Natural killer cell treated with Interleukin-12 subunit alpha and Interleukin-12 subunit beta and Interleukin-15 and Interleukin-18, amount 100 ng/mL, for 72 hours (primary cell): ENCODE measurements at regions not wholly inside any gene's neighbourhood (a gene's known extent, or its start where the extent isn't known, plus 50 kb on each side); places are given as distances from the start of the nearest gene placed in this dataset.

Experiments
- ATAC-seq, 2 donors: fragments of 150-1000 bp; cut with Tn5 transposase in 1 of 2; sonication (Bioruptor Pico), chemical (Tn5 transposase) in 1 of 2; 2 replicates each; pipeline ENCODE4 v1.10.0; 2021
- DNase-seq: peaks from one replicate; pipeline ENCODE4 v3.0.0; 2022; ENCODE audit warnings: low spot score
- H3K27ac Mint-ChIP-seq, 2 donors: 1 replicate in 1 of 2; 2 replicates in 1 of 2; pipeline ENCODE4 v1.8.0; 2022; ENCODE audit warnings: mixed read lengths in 2 of 2, mild to moderate bottlenecking in 1 of 2, moderate library complexity in 1 of 2
- H3K27me3 Mint-ChIP-seq, 2 donors: 1 replicate in 1 of 2; 2 replicates in 1 of 2; pipeline ENCODE4 v1.8.0; 2022; ENCODE audit warnings: mixed read lengths in 2 of 2
- H3K36me3 Mint-ChIP-seq: one replicate; pipeline ENCODE4 v1.8.0; 2022; ENCODE audit warnings: mixed read lengths
- H3K4me1 Mint-ChIP-seq, 2 donors: 1 replicate in 1 of 2; 2 replicates in 1 of 2; pipeline ENCODE4 v1.8.0; 2022; ENCODE audit warnings: low read depth in 2 of 2, mixed read lengths in 2 of 2, mild to moderate bottlenecking in 1 of 2
- H3K4me3 Mint-ChIP-seq: one replicate; pipeline ENCODE4 v1.8.0; 2022; ENCODE audit warnings: mixed read lengths
- H3K9me3 Mint-ChIP-seq: 2 replicates; pipeline ENCODE4 v1.8.0; 2022; ENCODE audit warnings: mixed read lengths

GRCh38 chr12:92302041-92302829, 156.6 kb upstream of the BTG1 start:
- ATAC-seq, result no peak

GRCh38 chr12:92301356-92301755, 155.7 kb upstream of the BTG1 start:
- no peak for ATAC-seq
- Mint-ChIP-seq H3K9me3 (no peaks in the 10 kb centered on the region), H3K4me3 (no peak overlapping the region), H3K36me3 (no peaks in the 10 kb centered on the region), H3K4me1 (peaks cover 0 to 5% of the 10 kb centered on the region in 2 donors), H3K27me3 (no peaks in the 10 kb centered on the region), H3K27ac (no peak overlapping the region)
- DNase-seq, result no peak

More at GRCh38 chr12:92302041-92302829, 156.6 kb upstream of the BTG1 start:
- Mint-ChIP-seq H3K27ac (no peak overlapping the region), H3K4me3 (no peak overlapping the region), H3K27me3 (no peaks in the 10 kb centered on the region), H3K36me3 (no peaks in the 10 kb centered on the region), H3K9me3 (peaks cover 3% of the 10 kb centered on the region), H3K4me1 (peaks cover 0 to 8% of the 10 kb centered on the region in 2 donors)
- no peak for DNase-seq

- no peaks in the 10 kb centered on the region for H3K9me3 Mint-ChIP-seq
Observed at GRCh38 chr12:92300777-92301176, 155.1 kb upstream of the BTG1 start.

GRCh38 chr12:92299744-92300143, 154.1 kb upstream of the BTG1 start:
- Mint-ChIP-seq H3K4me1 (peaks cover 0 to 5% of the 10 kb centered on the region in 2 donors), H3K27ac (no peak overlapping the region), H3K4me3 (no peak overlapping the region), H3K9me3 (no peaks in the 10 kb centered on the region), H3K27me3 (peaks cover 0 to 2% of the 10 kb centered on the region in 2 donors), H3K36me3 (no peaks in the 10 kb centered on the region)
- DNase-seq (no peak), ATAC-seq (no peak)

More at GRCh38 chr12:92300777-92301176, 155.1 kb upstream of the BTG1 start:
- Mint-ChIP-seq H3K36me3 (no peaks in the 10 kb centered on the region), H3K27me3 (no peaks in the 10 kb centered on the region), H3K27ac (no peak overlapping the region), H3K4me1 (peaks cover 0 to 5% of the 10 kb centered on the region in 2 donors), H3K4me3 (no peak overlapping the region)
- DNase-seq, result no peak
- no peak for ATAC-seq

GRCh38 chr12:92299344-92299743, 153.7 kb upstream of the BTG1 start:
- DNase-seq (no peak), ATAC-seq (no peak)
- H3K4me3 Mint-ChIP-seq, result no peak overlapping the region
- peaks cover 0 to 2% of the 10 kb centered on the region in 2 donors for H3K27me3 Mint-ChIP-seq
- no peaks in the 10 kb centered on the region for H3K9me3 Mint-ChIP-seq
- H3K36me3 Mint-ChIP-seq, result no peaks in the 10 kb centered on the region
- H3K4me1 Mint-ChIP-seq, result peaks cover 0 to 5% of the 10 kb centered on the region in 2 donors
- no peak overlapping the region for H3K27ac Mint-ChIP-seq

- no peaks in the 10 kb centered on the region for H3K36me3 Mint-ChIP-seq
- no peaks in the 10 kb centered on the region for H3K9me3 Mint-ChIP-seq
- peaks cover 0 to 2% of the 10 kb centered on the region in 2 donors for H3K4me1 Mint-ChIP-seq
- H3K4me3 Mint-ChIP-seq, result no peak overlapping the region
- peak in 1 of 2 donors; percentile 44 for ATAC-seq
- H3K27me3 Mint-ChIP-seq, result peaks cover 0 to 2% of the 10 kb centered on the region in 2 donors
- H3K27ac Mint-ChIP-seq, result peak overlapping the region in 1 of 2 donors; percentile 20
- DNase-seq, result no peak
Observed at GRCh38 chr12:92297932-92298696, 152.5 kb upstream of the BTG1 start.

- H3K9me3 Mint-ChIP-seq, result no peaks in the 10 kb centered on the region
- no peak overlapping the region for H3K4me3 Mint-ChIP-seq
- no peak overlapping the region for H3K27ac Mint-ChIP-seq
- DNase-seq (no peak), ATAC-seq (no peak)
- no peaks in the 10 kb centered on the region for H3K36me3 Mint-ChIP-seq
- peaks cover 0 to 2% of the 10 kb centered on the region in 2 donors for H3K27me3 Mint-ChIP-seq
- H3K4me1 Mint-ChIP-seq, result peaks cover 0 to 2% of the 10 kb centered on the region in 2 donors
Observed at GRCh38 chr12:92297405-92297804, 151.8 kb upstream of the BTG1 start.

- no peak for ATAC-seq
- peaks cover 0 to 2% of the 10 kb centered on the region in 2 donors for H3K27me3 Mint-ChIP-seq
- H3K4me1 Mint-ChIP-seq, result peaks cover 0 to 2% of the 10 kb centered on the region in 2 donors
- DNase-seq, result no peak
- no peak overlapping the region for H3K27ac Mint-ChIP-seq
- no peak overlapping the region for H3K4me3 Mint-ChIP-seq
- no peaks in the 10 kb centered on the region for H3K9me3 Mint-ChIP-seq
- no peaks in the 10 kb centered on the region for H3K36me3 Mint-ChIP-seq
Observed at GRCh38 chr12:92295523-92295922, 149.9 kb upstream of the BTG1 start.

- Mint-ChIP-seq H3K27me3 (peaks cover 0 to 2% of the 10 kb centered on the region in 2 donors), H3K9me3 (no peaks in the 10 kb centered on the region), H3K27ac (no peak overlapping the region), H3K4me1 (peaks cover 0 to 2% of the 10 kb centered on the region in 2 donors), H3K36me3 (no peaks in the 10 kb centered on the region), H3K4me3 (no peak overlapping the region)
- no peak for ATAC-seq
- DNase-seq, result no peak
Observed at GRCh38 chr12:92294676-92295440, 149.2 kb upstream of the BTG1 start.

- H3K9me3 Mint-ChIP-seq, result no peaks in the 10 kb centered on the region
- no peak overlapping the region for H3K27ac Mint-ChIP-seq
- peaks cover 0 to 2% of the 10 kb centered on the region in 2 donors for H3K27me3 Mint-ChIP-seq
- ATAC-seq (no peak), DNase-seq (no peak)
- H3K4me3 Mint-ChIP-seq, result no peak overlapping the region
- no peaks in the 10 kb centered on the region for H3K36me3 Mint-ChIP-seq
- H3K4me1 Mint-ChIP-seq, result no peaks in the 10 kb centered on the region
Observed at GRCh38 chr12:92292016-92292415, 146.4 kb upstream of the BTG1 start.

GRCh38 chr12:92290886-92291285, 145.2 kb upstream of the BTG1 start:
- DNase-seq (no peak), ATAC-seq (no peak)
- Mint-ChIP-seq H3K4me3 (no peak overlapping the region), H3K27ac (no peak overlapping the region), H3K27me3 (peaks cover 0 to 2% of the 10 kb centered on the region in 2 donors), H3K9me3 (no peaks in the 10 kb centered on the region), H3K36me3 (no peaks in the 10 kb centered on the region), H3K4me1 (no peaks in the 10 kb centered on the region)

- Mint-ChIP-seq H3K4me3 (no peak overlapping the region), H3K27me3 (no peaks in the 10 kb centered on the region), H3K27ac (no peak overlapping the region), H3K9me3 (no peaks in the 10 kb centered on the region), H3K4me1 (no peaks in the 10 kb centered on the region), H3K36me3 (no peaks in the 10 kb centered on the region)
- DNase-seq (no peak), ATAC-seq (no peak)
Observed at GRCh38 chr12:92290350-92290695, 144.7 kb upstream of the BTG1 start.

GRCh38 chr12:92289629-92290349, 144.1 kb upstream of the BTG1 start:
- DNase-seq (no peak), ATAC-seq (no peak)
- no peaks in the 10 kb centered on the region for H3K36me3 Mint-ChIP-seq
- no peak overlapping the region for H3K4me3 Mint-ChIP-seq
- no peak overlapping the region for H3K27ac Mint-ChIP-seq
- H3K4me1 Mint-ChIP-seq, result no peaks in the 10 kb centered on the region
- no peaks in the 10 kb centered on the region for H3K9me3 Mint-ChIP-seq
- H3K27me3 Mint-ChIP-seq, result no peaks in the 10 kb centered on the region
